CD4-positive, CD25-positive, alpha-beta regulatory T cell (primary cell): ENCODE measurements at regions not wholly inside any gene's neighbourhood (a gene's known extent, or its start where the extent isn't known, plus 50 kb on each side); places are given as distances from the start of the nearest gene placed in this dataset.

ENCODE experiments used
- ATAC-seq, 2 donors: fragments of 150-1000 bp; cut with Tn5 transposase; one replicate each; pipeline ENCODE4 v1.10.0; 2021; ENCODE audit warnings: low read depth in 2 of 2, moderate number of reproducible peaks in 2 of 2, moderate library complexity in 1 of 2
- DNase-seq, 3 donors: peaks; one replicate each; pipeline versions ENCODE4 v3.0.0 to v3.0.0-alpha.2; 2012 to 2022; ENCODE audit warnings: mixed read lengths in 1 of 3
- H3K27ac ChIP-seq: one replicate; pipeline ENCODE4 v1.7.0; 2013; ENCODE audit warnings: mild to moderate bottlenecking, low read length; ENCODE audit not compliant: insufficient read depth, poor library complexity, severe bottlenecking
- H3K27me3 ChIP-seq: one replicate; pipeline ENCODE4 v1.7.0; 2013; ENCODE audit warnings: low read length; ENCODE audit not compliant: control insufficient read depth, insufficient read depth
- H3K36me3 ChIP-seq: one replicate; pipeline ENCODE4 v1.7.0; 2013; ENCODE audit warnings: mild to moderate bottlenecking, low read length, moderate library complexity; ENCODE audit not compliant: control insufficient read depth, insufficient read depth
- H3K4me1 ChIP-seq: 2 replicates; pipeline ENCODE4 v1.7.0; 2013; ENCODE audit warnings: mild to moderate bottlenecking, low read length; ENCODE audit not compliant: insufficient read depth, control insufficient read depth, poor library complexity, severe bottlenecking
- H3K4me3 ChIP-seq: one replicate; pipeline ENCODE4 v1.7.0; 2013; ENCODE audit warnings: low read depth, mild to moderate bottlenecking, low read length, moderate library complexity
- H3K9me3 ChIP-seq, 2 experiments: 1 replicate in 1 of 2; 2 replicates in 1 of 2; pipeline ENCODE4 v1.7.0; 2013; ENCODE audit warnings: low read length in 2 of 2, mild to moderate bottlenecking in 1 of 2, moderate library complexity in 1 of 2; ENCODE audit not compliant: control insufficient read depth in 2 of 2
- H3K27ac Mint-ChIP-seq, 3 donors: one replicate each; pipeline ENCODE4 v1.8.0; 2020 to 2022; ENCODE audit warnings: mild to moderate bottlenecking in 3 of 3, mixed read lengths in 3 of 3, moderate library complexity in 2 of 3
- H3K27me3 Mint-ChIP-seq: one replicate; pipeline ENCODE4 v1.8.0; 2022; ENCODE audit warnings: mild to moderate bottlenecking, mixed read lengths
- H3K36me3 Mint-ChIP-seq: one replicate; pipeline ENCODE4 v1.8.0; 2020; ENCODE audit warnings: mixed read lengths
- H3K4me1 Mint-ChIP-seq, 4 donors: one replicate each; pipeline ENCODE4 v1.8.0; 2020 to 2022; ENCODE audit warnings: mixed read lengths in 4 of 4, mild to moderate bottlenecking in 1 of 4
- H3K4me3 Mint-ChIP-seq, 4 donors: one replicate each; pipeline ENCODE4 v1.8.0; 2020 to 2022; ENCODE audit warnings: mild to moderate bottlenecking in 4 of 4, mixed read lengths in 4 of 4, moderate library complexity in 3 of 4
- H3K9me3 Mint-ChIP-seq, 7 donors: one replicate each; pipeline ENCODE4 v1.8.0; 2020 to 2022; ENCODE audit warnings: mixed read lengths in 7 of 7, mild to moderate bottlenecking in 3 of 7, moderate library complexity in 2 of 7

GRCh38 chr15:93290618-93290946 is 201.6 kb upstream of the RGMA start:
- H3K27ac Mint-ChIP-seq = peak overlapping the region in 1 of 3 donors; percentile 7

GRCh38 chr15:93289941-93290617 is 201.1 kb upstream of the RGMA start:
- no peak overlapping the region for H3K4me3 ChIP-seq
- DNase-seq = no peak
- no peak overlapping the region for H3K27ac ChIP-seq
- Mint-ChIP-seq H3K4me3 (no peak overlapping the region), H3K4me1 (no peaks in the 10 kb centered on the region), H3K27ac (no peak overlapping the region), H3K27me3 (peaks cover 18% of the 10 kb centered on the region), H3K9me3 (peaks cover 0 to 2% (median 0%) of the 10 kb centered on the region in 7 donors), H3K36me3 (no peaks in the 10 kb centered on the region)
- no peak for ATAC-seq
- no peaks in the 10 kb centered on the region for H3K36me3 ChIP-seq
- H3K4me1 ChIP-seq = no peaks in the 10 kb centered on the region
- H3K27me3 ChIP-seq = no peaks in the 10 kb centered on the region
- H3K9me3 ChIP-seq = no peaks in the 10 kb centered on the region

More at GRCh38 chr15:93290618-93290946, 201.6 kb upstream of the RGMA start:
- H3K9me3 Mint-ChIP-seq = peaks cover 0 to 2% (median 0%) of the 10 kb centered on the region in 7 donors
- H3K4me3 Mint-ChIP-seq = no peak overlapping the region
- no peaks in the 10 kb centered on the region for H3K36me3 ChIP-seq
- no peaks in the 10 kb centered on the region for H3K4me1 Mint-ChIP-seq
- no peak overlapping the region for H3K27ac ChIP-seq
- no peaks in the 10 kb centered on the region for H3K27me3 ChIP-seq
- DNase-seq = no peak
- no peak overlapping the region for H3K4me3 ChIP-seq
- no peak for ATAC-seq
- peaks cover 16% of the 10 kb centered on the region for H3K27me3 Mint-ChIP-seq
- no peaks in the 10 kb centered on the region for H3K4me1 ChIP-seq
- no peaks in the 10 kb centered on the region for H3K36me3 Mint-ChIP-seq
- no peaks in the 10 kb centered on the region for H3K9me3 ChIP-seq

- ATAC-seq (no peak), DNase-seq (no peak)
- Mint-ChIP-seq H3K36me3 (peaks cover 3% of the 10 kb centered on the region), H3K9me3 (peaks cover 0 to 2% (median 0%) of the 10 kb centered on the region in 7 donors), H3K4me1 (no peaks in the 10 kb centered on the region), H3K27me3 (peaks cover 18% of the 10 kb centered on the region), H3K27ac (no peak overlapping the region), H3K4me3 (no peak overlapping the region)
- H3K4me1 ChIP-seq = no peaks in the 10 kb centered on the region
- no peaks in the 10 kb centered on the region for H3K27me3 ChIP-seq
- H3K9me3 ChIP-seq = no peaks in the 10 kb centered on the region
- H3K36me3 ChIP-seq = no peaks in the 10 kb centered on the region
- H3K4me3 ChIP-seq = no peak overlapping the region
- H3K27ac ChIP-seq = no peak overlapping the region
These were observed 199.8 kb upstream of the RGMA start for GRCh38 chr15:93288728-93289294.

GRCh38 chr15:93286446-93286845 is 197.4 kb upstream of the RGMA start:
- Mint-ChIP-seq H3K27me3 (peaks cover 18% of the 10 kb centered on the region), H3K36me3 (peaks cover 3% of the 10 kb centered on the region), H3K4me1 (no peaks in the 10 kb centered on the region), H3K9me3 (peaks cover 0 to 2% (median 0%) of the 10 kb centered on the region in 7 donors), H3K27ac (no peak overlapping the region), H3K4me3 (no peak overlapping the region)
- no peak for ATAC-seq
- H3K9me3 ChIP-seq = no peaks in the 10 kb centered on the region
- H3K27ac ChIP-seq = no peak overlapping the region
- no peaks in the 10 kb centered on the region for H3K4me1 ChIP-seq
- H3K36me3 ChIP-seq = no peaks in the 10 kb centered on the region
- H3K27me3 ChIP-seq = peaks cover 2% of the 10 kb centered on the region
- no peak overlapping the region for H3K4me3 ChIP-seq
- DNase-seq = no peak

- Mint-ChIP-seq H3K27ac (no peak overlapping the region), H3K4me1 (peaks cover 0 to 2% (median 0%) of the 10 kb centered on the region in 4 donors), H3K9me3 (peaks cover 0 to 2% (median 0%) of the 10 kb centered on the region in 7 donors), H3K36me3 (peaks cover 3% of the 10 kb centered on the region), H3K4me3 (no peak overlapping the region), H3K27me3 (peaks cover 11% of the 10 kb centered on the region)
- no peaks in the 10 kb centered on the region for H3K36me3 ChIP-seq
- no peaks in the 10 kb centered on the region for H3K9me3 ChIP-seq
- no peaks in the 10 kb centered on the region for H3K4me1 ChIP-seq
- H3K4me3 ChIP-seq = no peak overlapping the region
- peaks cover 2% of the 10 kb centered on the region for H3K27me3 ChIP-seq
- H3K27ac ChIP-seq = no peak overlapping the region
- DNase-seq (no peak), ATAC-seq (no peak)
These were observed 194.8 kb upstream of the RGMA start for GRCh38 chr15:93283854-93284253.

GRCh38 chr15:93282808-93283207 is 193.8 kb upstream of the RGMA start:
- Mint-ChIP-seq H3K36me3 (peaks cover 3% of the 10 kb centered on the region), H3K4me1 (peaks cover 0 to 2% (median 0%) of the 10 kb centered on the region in 4 donors), H3K9me3 (peaks cover 0 to 2% (median 0%) of the 10 kb centered on the region in 7 donors), H3K27me3 (peaks cover 11% of the 10 kb centered on the region), H3K4me3 (no peak overlapping the region), H3K27ac (no peak overlapping the region)
- no peaks in the 10 kb centered on the region for H3K36me3 ChIP-seq
- no peak for ATAC-seq
- no peaks in the 10 kb centered on the region for H3K9me3 ChIP-seq
- H3K4me1 ChIP-seq = no peaks in the 10 kb centered on the region
- DNase-seq = no peak
- no peak overlapping the region for H3K4me3 ChIP-seq
- peaks cover 2% of the 10 kb centered on the region for H3K27me3 ChIP-seq
- no peak overlapping the region for H3K27ac ChIP-seq

- no peaks in the 10 kb centered on the region for H3K36me3 Mint-ChIP-seq
- peaks cover 0 to 2% (median 0%) of the 10 kb centered on the region in 4 donors for H3K4me1 Mint-ChIP-seq
- Histone ChIP-seq H3K27me3 (peaks cover 2% of the 10 kb centered on the region), H3K27ac (no peak overlapping the region), H3K4me1 (no peaks in the 10 kb centered on the region), H3K36me3 (no peaks in the 10 kb centered on the region), H3K4me3 (no peak overlapping the region), H3K9me3 (no peaks in the 10 kb centered on the region)
- H3K27me3 Mint-ChIP-seq = peaks cover 5% of the 10 kb centered on the region
- H3K27ac Mint-ChIP-seq = no peak overlapping the region
- peaks cover 0 to 2% (median 0%) of the 10 kb centered on the region in 7 donors for H3K9me3 Mint-ChIP-seq
- no peak for ATAC-seq
- H3K4me3 Mint-ChIP-seq = no peak overlapping the region
- no peak for DNase-seq
These were observed 189.8 kb upstream of the RGMA start for GRCh38 chr15:93278783-93279182.

GRCh38 chr15:93278006-93278405 is 189.0 kb upstream of the RGMA start:
- ATAC-seq (no peak), DNase-seq (no peak)
- Mint-ChIP-seq H3K27me3 (peaks cover 5% of the 10 kb centered on the region), H3K9me3 (peaks cover 0 to 2% (median 0%) of the 10 kb centered on the region in 7 donors), H3K4me3 (no peak overlapping the region), H3K4me1 (peaks cover 0 to 2% (median 0%) of the 10 kb centered on the region in 4 donors), H3K36me3 (no peaks in the 10 kb centered on the region), H3K27ac (no peak overlapping the region)
- H3K27ac ChIP-seq = no peak overlapping the region
- no peaks in the 10 kb centered on the region for H3K4me1 ChIP-seq
- no peaks in the 10 kb centered on the region for H3K36me3 ChIP-seq
- H3K9me3 ChIP-seq = no peaks in the 10 kb centered on the region
- no peaks in the 10 kb centered on the region for H3K27me3 ChIP-seq
- no peak overlapping the region for H3K4me3 ChIP-seq
